ENCODE measurements at regions not wholly inside any gene's neighbourhood (a gene's known extent, or its start where the extent isn't known, plus 50 kb on each side); places are given as distances from the start of the nearest gene placed in this dataset.

GRCh38 chr4:128524311-128524710 is 236.7 kb upstream of the PGRMC2 start:
- Histone ChIP-seq H3K27me3 (no peaks in the 10 kb centered on the region), H3K27ac (peak overlapping the region; percentile 51 to 85 (median 71)), H3K9me3 (no peaks in the 10 kb centered on the region), H3K4me3 (no peak overlapping the region), H3K4me1 (peaks cover 8 to 44% (median 22%) of the 10 kb centered on the region in 3 donors), H3K36me3 (no peaks in the 10 kb centered on the region)
- TF ChIP-seq POLR2A (IDR thresholded peaks at IDR 0.05) (no peak), CTCF (IDR thresholded peaks at IDR 0.05) (no peak)
- DNase-seq, result no peak
- 40 to 47% methylated on average over 6 of the region's 6 CpGs for WGBS, 2 donors
- intact Hi-C loops (cut with DNase I), result no loop called here

- H3K4me3 ChIP-seq, result no peak overlapping the region
- H3K27ac ChIP-seq, result no peak overlapping the region
- WGBS, 2 donors, result 56 to 78% methylated on average over 4 of the region's 4 CpGs
- H3K9me3 ChIP-seq, result no peaks in the 10 kb centered on the region
- TF ChIP-seq POLR2A (IDR thresholded peaks at IDR 0.05), result no peak
- no peak for TF ChIP-seq CTCF (IDR thresholded peaks at IDR 0.05)
- peaks cover 13 to 53% (median 37%) of the 10 kb centered on the region in 3 donors for H3K4me1 ChIP-seq
- no peaks in the 10 kb centered on the region for H3K27me3 ChIP-seq
- no peak for DNase-seq
- intact Hi-C loops (cut with DNase I), result no loop called here
- H3K36me3 ChIP-seq, result no peaks in the 10 kb centered on the region
Observed at GRCh38 chr4:128521648-128522111, 234.1 kb upstream of the PGRMC2 start.

- no peak for DNase-seq
- Histone ChIP-seq H3K27me3 (no peaks in the 10 kb centered on the region), H3K9me3 (no peaks in the 10 kb centered on the region), H3K36me3 (no peaks in the 10 kb centered on the region), H3K4me3 (no peak overlapping the region), H3K27ac (no peak overlapping the region), H3K4me1 (peaks cover 13 to 51% (median 38%) of the 10 kb centered on the region in 3 donors)
- WGBS, 2 donors, result 73 to 87% methylated on average over 2 of the region's 2 CpGs
- intact Hi-C loops (cut with DNase I), result no loop called here
- TF ChIP-seq CTCF (IDR thresholded peaks at IDR 0.05) (no peak), POLR2A (IDR thresholded peaks at IDR 0.05) (no peak)
Observed at GRCh38 chr4:128521156-128521555, 233.5 kb upstream of the PGRMC2 start.

GRCh38 chr4:128519163-128519830 is 231.7 kb upstream of the PGRMC2 start:
- Histone ChIP-seq H3K4me1 (peaks cover 5 to 32% (median 23%) of the 10 kb centered on the region in 3 donors), H3K4me3 (no peak overlapping the region), H3K9me3 (no peaks in the 10 kb centered on the region), H3K27ac (no peak overlapping the region), H3K36me3 (no peaks in the 10 kb centered on the region), H3K27me3 (no peaks in the 10 kb centered on the region)
- TF ChIP-seq POLR2A (IDR thresholded peaks at IDR 0.05), result no peak
- TF ChIP-seq CTCF (IDR thresholded peaks at IDR 0.05), result no peak
- DNase-seq, result no peak
- intact Hi-C loops (cut with DNase I), result no loop called here
- 65 to 71% methylated on average over 4 to 7 of the region's 7 CpGs for WGBS, 2 donors

- H3K4me3 ChIP-seq, result no peak overlapping the region
- TF ChIP-seq CTCF (IDR thresholded peaks at IDR 0.05) (no peak), POLR2A (IDR thresholded peaks at IDR 0.05) (no peak)
- DNase-seq, result no peak
- 48% methylated on average over 5 of the region's 5 CpGs for WGBS, 2 donors
- intact Hi-C loops (cut with DNase I), result no loop called here
- H3K9me3 ChIP-seq, result no peaks in the 10 kb centered on the region
- peaks cover 5 to 29% (median 19%) of the 10 kb centered on the region in 3 donors for H3K4me1 ChIP-seq
- peak overlapping the region; percentile 53 to 79 (median 64) for H3K27ac ChIP-seq
- no peaks in the 10 kb centered on the region for H3K36me3 ChIP-seq
- H3K27me3 ChIP-seq, result no peaks in the 10 kb centered on the region
Observed at GRCh38 chr4:128517739-128518510, 230.3 kb upstream of the PGRMC2 start.

All from esophagus squamous epithelium (tissue), 5 donors.